ENCODE measurements at regions not wholly inside any gene's neighbourhood (a gene's known extent, or its start where the extent isn't known, plus 50 kb on each side); places are given as distances from the start of the nearest gene placed in this dataset.
"Not testable (repeated sequence)": the region's sequence is repeated elsewhere in the genome, so short reads cannot be mapped to it uniquely, and the experiment has no call there.

DNA sequence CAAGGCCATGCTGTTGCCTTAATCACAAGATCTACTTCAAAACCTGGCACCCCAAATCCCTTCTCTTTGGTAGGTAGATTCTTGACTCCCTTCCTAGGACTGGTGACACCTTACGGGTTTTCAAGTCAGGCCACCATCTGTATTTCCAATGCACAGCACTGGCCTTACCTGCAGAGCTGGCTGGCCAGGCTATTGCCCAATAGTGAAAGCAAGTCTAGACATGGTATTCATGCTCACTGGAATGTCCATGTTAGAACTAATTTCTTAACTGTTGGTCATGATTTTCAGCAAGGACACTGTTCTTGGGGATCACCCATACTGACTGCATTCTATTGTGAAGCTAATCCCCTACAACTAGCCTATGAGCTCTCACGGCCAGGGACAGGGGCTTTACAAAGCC lies 313.1 kb upstream of the RNF32 start:
- ATAC-seq (ENCODE audit: poor library complexity) (no peak), DNase-seq (no peak)
- CTCF ChIA-PET, result no interaction called here
- TF ChIP-seq, protein P1, sequence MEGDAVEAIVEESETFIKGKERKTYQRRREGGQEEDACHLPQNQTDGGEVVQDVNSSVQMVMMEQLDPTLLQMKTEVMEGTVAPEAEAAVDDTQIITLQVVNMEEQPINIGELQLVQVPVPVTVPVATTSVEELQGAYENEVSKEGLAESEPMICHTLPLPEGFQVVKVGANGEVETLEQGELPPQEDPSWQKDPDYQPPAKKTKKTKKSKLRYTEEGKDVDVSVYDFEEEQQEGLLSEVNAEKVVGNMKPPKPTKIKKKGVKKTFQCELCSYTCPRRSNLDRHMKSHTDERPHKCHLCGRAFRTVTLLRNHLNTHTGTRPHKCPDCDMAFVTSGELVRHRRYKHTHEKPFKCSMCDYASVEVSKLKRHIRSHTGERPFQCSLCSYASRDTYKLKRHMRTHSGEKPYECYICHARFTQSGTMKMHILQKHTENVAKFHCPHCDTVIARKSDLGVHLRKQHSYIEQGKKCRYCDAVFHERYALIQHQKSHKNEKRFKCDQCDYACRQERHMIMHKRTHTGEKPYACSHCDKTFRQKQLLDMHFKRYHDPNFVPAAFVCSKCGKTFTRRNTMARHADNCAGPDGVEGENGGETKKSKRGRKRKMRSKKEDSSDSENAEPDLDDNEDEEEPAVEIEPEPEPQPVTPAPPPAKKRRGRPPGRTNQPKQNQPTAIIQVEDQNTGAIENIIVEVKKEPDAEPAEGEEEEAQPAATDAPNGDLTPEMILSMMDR (IDR thresholded peaks at IDR 0.05), result no peak
- intact Hi-C loops (cut with DNase I, micrococcal nuclease), result no loop called here
- Mint-ChIP-seq H3K4me3 (no peak overlapping the region), H3K4me1 (ENCODE audit: low read depth) (no peaks in the 10 kb centered on the region), H3K9me3 (no peaks in the 10 kb centered on the region), H3K36me3 (ENCODE audit: low read depth) (no peaks in the 10 kb centered on the region), H3K27ac (no peak overlapping the region), H3K27me3 (peaks cover 5% of the 10 kb centered on the region)
- Histone ChIP-seq H3K4me1 (ENCODE audit: insufficient read depth, low read length) (no peaks in the 10 kb centered on the region), H3K9me3 (ENCODE audit: control insufficient read depth in 1 of 2, insufficient read depth in 1 of 2, low read length in 2 of 2) (peaks cover 0 to 11% of the 10 kb centered on the region in 2 experiments), H3K27me3 (ENCODE audit: control insufficient read depth in 1 of 2, insufficient read depth in 2 of 2, low read length in 2 of 2) (no peaks in the 10 kb centered on the region), H3K27ac (ENCODE audit: low read depth in 1 of 2, low read length in 2 of 2) (no peak overlapping the region), H3K36me3 (ENCODE audit: insufficient read depth, low read length) (no peaks in the 10 kb centered on the region), H3K4me3 (ENCODE audit: low read length) (no peak overlapping the region)
- POLR2A ChIA-PET, result no interaction called here

DNA sequence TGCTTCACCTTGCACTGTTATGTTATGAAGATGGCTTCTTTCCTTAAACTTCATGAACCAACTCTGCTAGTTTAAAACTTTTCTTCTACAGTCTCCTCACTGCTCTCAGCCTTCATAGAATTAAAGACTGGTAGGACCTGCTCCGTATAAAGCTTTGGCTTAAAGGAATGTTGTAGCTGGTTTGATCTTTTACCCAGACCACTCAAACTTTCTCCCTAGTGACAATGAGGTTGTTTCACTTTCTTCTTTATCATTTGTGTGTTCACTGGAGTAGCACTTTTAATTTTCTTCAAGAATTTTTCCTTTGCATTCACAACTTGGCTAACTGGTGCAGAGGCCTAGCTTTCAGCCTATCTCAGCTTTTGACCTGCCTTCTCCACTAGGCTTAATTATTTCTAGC lies 316.4 kb upstream of the RNF32 start:
- DNase-seq, result no peak
- H3K27me3 ChIP-seq (ENCODE audit: control insufficient read depth in 1 of 2, insufficient read depth in 2 of 2, low read length in 2 of 2), result peaks cover 0 to 2% of the 10 kb centered on the region in 2 experiments
- no peak overlapping the region for H3K4me3 ChIP-seq (ENCODE audit: low read length)
- no peak for ATAC-seq (ENCODE audit: poor library complexity)
- H3K27ac ChIP-seq (ENCODE audit: low read depth in 1 of 2, low read length in 2 of 2), result no peak overlapping the region
- Mint-ChIP-seq H3K36me3 (ENCODE audit: low read depth) (no peaks in the 10 kb centered on the region), H3K4me1 (ENCODE audit: low read depth) (no peaks in the 10 kb centered on the region), H3K9me3 (no peaks in the 10 kb centered on the region), H3K27me3 (peaks cover 16% of the 10 kb centered on the region), H3K27ac (no peak overlapping the region), H3K4me3 (no peak overlapping the region)
- H3K4me1 ChIP-seq (ENCODE audit: insufficient read depth, low read length), result no peaks in the 10 kb centered on the region
- TF ChIP-seq, protein P1 (IDR thresholded peaks at IDR 0.05), result no peak
- peaks cover 0 to 9% of the 10 kb centered on the region in 2 experiments for H3K9me3 ChIP-seq (ENCODE audit: control insufficient read depth in 1 of 2, insufficient read depth in 1 of 2, low read length in 2 of 2)
- CTCF ChIA-PET, result no interaction called here
- intact Hi-C loops (cut with DNase I, micrococcal nuclease), result no loop called here
- no peaks in the 10 kb centered on the region for H3K36me3 ChIP-seq (ENCODE audit: insufficient read depth, low read length)
- POLR2A ChIA-PET, result no interaction called here

GRCh38 chr7:156321430-156321829 lies 319.1 kb upstream of the RNF32 start:
- DNase-seq; ATAC-seq (ENCODE audit: poor library complexity); H3K36me3 ChIP-seq (ENCODE audit: insufficient read depth, low read length); H3K36me3 Mint-ChIP-seq (ENCODE audit: low read depth); H3K4me3 Mint-ChIP-seq; H3K4me1 ChIP-seq (ENCODE audit: insufficient read depth, low read length); H3K4me1 Mint-ChIP-seq (ENCODE audit: low read depth); H3K27me3 ChIP-seq (ENCODE audit: control insufficient read depth in 1 of 2, insufficient read depth in 2 of 2, low read length in 2 of 2); intact Hi-C loops (cut with DNase I, micrococcal nuclease); H3K9me3 Mint-ChIP-seq; CTCF ChIA-PET; H3K27ac Mint-ChIP-seq; H3K4me3 ChIP-seq (ENCODE audit: low read length); H3K27ac ChIP-seq (ENCODE audit: low read depth in 1 of 2, low read length in 2 of 2); POLR2A ChIA-PET: not testable (repeated sequence)
- H3K9me3 ChIP-seq (ENCODE audit: control insufficient read depth in 1 of 2, insufficient read depth in 1 of 2, low read length in 2 of 2), result peaks cover 0 to 18% of the 10 kb centered on the region in 2 experiments
- H3K27me3 Mint-ChIP-seq, result peaks cover 31% of the 10 kb centered on the region

- H3K27me3 Mint-ChIP-seq, result peaks cover 31% of the 10 kb centered on the region
- H3K27ac ChIP-seq (ENCODE audit: low read depth in 1 of 2, low read length in 2 of 2), result no peak overlapping the region
- H3K9me3 Mint-ChIP-seq, result peaks cover 9% of the 10 kb centered on the region
- ATAC-seq (ENCODE audit: poor library complexity) (no peak), DNase-seq (no peak)
- H3K4me3 ChIP-seq (ENCODE audit: low read length), result no peak overlapping the region
- peaks cover 0 to 2% of the 10 kb centered on the region in 2 experiments for H3K27me3 ChIP-seq (ENCODE audit: control insufficient read depth in 1 of 2, insufficient read depth in 2 of 2, low read length in 2 of 2)
- peaks cover 12 to 23% of the 10 kb centered on the region in 2 experiments for H3K9me3 ChIP-seq (ENCODE audit: control insufficient read depth in 1 of 2, insufficient read depth in 1 of 2, low read length in 2 of 2)
- ChIA-PET POLR2A (no interaction called here), CTCF (no interaction called here)
- H3K4me3 Mint-ChIP-seq, result no peak overlapping the region
- no peaks in the 10 kb centered on the region for H3K36me3 Mint-ChIP-seq (ENCODE audit: low read depth)
- H3K4me1 Mint-ChIP-seq (ENCODE audit: low read depth), result no peaks in the 10 kb centered on the region
- intact Hi-C loops (cut with DNase I, micrococcal nuclease), result no loop called here
- TF ChIP-seq, protein P1 (IDR thresholded peaks at IDR 0.05), result no peak
- H3K27ac Mint-ChIP-seq, result no peak overlapping the region
- H3K36me3 ChIP-seq (ENCODE audit: insufficient read depth, low read length), result no peaks in the 10 kb centered on the region
- no peaks in the 10 kb centered on the region for H3K4me1 ChIP-seq (ENCODE audit: insufficient read depth, low read length)
Observed at GRCh38 chr7:156318926-156319325, 321.6 kb upstream of the RNF32 start.

All from CD4-positive, alpha-beta T cell (primary cell).